Panc1 (cell line): ENCODE measurements at regions not wholly inside any gene's neighbourhood (a gene's known extent, or its start where the extent isn't known, plus 50 kb on each side); places are given as distances from the start of the nearest gene placed in this dataset.

Source experiments
- ATAC-seq: fragments of 200-7000 bp; cut with Tn5 transposase; 2 replicates; pipeline ENCODE4 v1.9.1; 2020; ENCODE audit warnings: mild to moderate bottlenecking, moderate library complexity
- BruUV-seq: library from RNA; stranded (reverse); fragments of 400-500 nt; replicated peaks from 2 replicates; lab custom pipeline; 2021; lab: Mats Ljungman, UMichigan
- CTCF ChIA-PET: fragments of 300-600 bp; sonication (Branson Sonifier 250); formaldehyde crosslinking; loops from one replicate; lab custom pipeline; 2022; ENCODE audit warnings: antibody characterized with exemption; lab: Charles Lee
- POLR2A ChIA-PET: fragments of 300-600 bp; sonication (Branson Sonifier 250); formaldehyde crosslinking; loops from one replicate; lab custom pipeline; 2022; ENCODE audit warnings: antibody characterized with exemption; lab: Charles Lee
- DNase-seq: peaks from one replicate; pipeline ENCODE4 v3.0.0-alpha.2; 2010; ENCODE audit warnings: low read depth, low spot score
- H3K27ac ChIP-seq: 2 replicates; pipeline ENCODE4 v1.5.1; 2011; ENCODE audit warnings: mild to moderate bottlenecking, low read length, inconsistent platforms
- H3K27me3 ChIP-seq: fragments of 200-500 bp; sonication (Bioruptor generic); 2 replicates; pipeline ENCODE4 v1.6.0; 2014; ENCODE audit warnings: low read length, inconsistent platforms; ENCODE audit not compliant: control insufficient read depth, insufficient read depth
- H3K36me3 ChIP-seq: fragments of 200-500 bp; sonication (Bioruptor generic); 2 replicates; pipeline ENCODE4 v1.5.1; 2014; ENCODE audit warnings: inconsistent platforms, mild to moderate bottlenecking, low read length, moderate library complexity; ENCODE audit not compliant: control insufficient read depth, insufficient read depth
- H3K4me1 ChIP-seq: 2 replicates; pipeline ENCODE4 v1.5.1; 2011; ENCODE audit warnings: inconsistent platforms, mild to moderate bottlenecking, low read length, moderate library complexity; ENCODE audit not compliant: control insufficient read depth, insufficient read depth
- H3K4me3 ChIP-seq, 2 experiments: 2 replicates each; pipeline ENCODE4 v1.5.1; 2011 to 2012; ENCODE audit warnings: low read depth in 2 of 2, low read length in 2 of 2, mild to moderate bottlenecking in 2 of 2, inconsistent platforms in 1 of 2, moderate library complexity in 1 of 2
- H3K9me3 ChIP-seq: fragments of 200-500 bp; sonication (Bioruptor generic); 2 replicates; pipeline ENCODE4 v1.5.1; 2014; ENCODE audit warnings: low read depth, mild to moderate bottlenecking, inconsistent platforms, low read length, moderate library complexity; ENCODE audit not compliant: control insufficient read depth, insufficient read depth
- CTCF ChIP-seq: fragments of 450-650 bp; IDR thresholded peaks from 2 replicates; pipeline ENCODE4 v1.5.1; 2017; ENCODE audit warnings: mild to moderate bottlenecking
- POLR2AphosphoS5 ChIP-seq: IDR thresholded peaks from 2 replicates; pipeline ENCODE4 v1.6.1; 2012; ENCODE audit warnings: mild to moderate bottlenecking, low read depth, low read length, moderate library complexity
- REST ChIP-seq, 2 experiments: IDR thresholded peaks; 2 replicates each; pipeline ENCODE4 v1.6.1; 2011 to 2012; ENCODE audit warnings: low read depth in 2 of 2, control low read depth in 1 of 2, low read length in 1 of 2, mild to moderate bottlenecking in 1 of 2, moderate library complexity in 1 of 2; ENCODE audit not compliant: insufficient read depth in 1 of 2
- SIN3A ChIP-seq: IDR thresholded peaks from 2 replicates; pipeline ENCODE4 v1.6.1; 2012; ENCODE audit warnings: low read depth, mild to moderate bottlenecking, low read length, moderate library complexity, borderline replicate concordance; ENCODE audit not compliant: insufficient read depth
- TCF7L2 ChIP-seq: IDR thresholded peaks from 2 replicates; pipeline ENCODE4 v1.6.1; 2011; ENCODE audit warnings: mild to moderate bottlenecking, low read depth, low read length, inconsistent platforms
- in situ Hi-C: cut with HindIII; loops from 2 replicates; pipeline ENCODE4 v1.10.0; 2016; ENCODE audit warnings: low sequenced_read_pairs, low pct_unique_long_range_greater_than_20kb
- intact Hi-C: fragments of 100-400 bp; cut with micrococcal nuclease; formaldehyde crosslinking; loops from one replicate; pipeline ENCODE4 v1.10.0; 2022; ENCODE audit not compliant: unreplicated experiment

DNA sequence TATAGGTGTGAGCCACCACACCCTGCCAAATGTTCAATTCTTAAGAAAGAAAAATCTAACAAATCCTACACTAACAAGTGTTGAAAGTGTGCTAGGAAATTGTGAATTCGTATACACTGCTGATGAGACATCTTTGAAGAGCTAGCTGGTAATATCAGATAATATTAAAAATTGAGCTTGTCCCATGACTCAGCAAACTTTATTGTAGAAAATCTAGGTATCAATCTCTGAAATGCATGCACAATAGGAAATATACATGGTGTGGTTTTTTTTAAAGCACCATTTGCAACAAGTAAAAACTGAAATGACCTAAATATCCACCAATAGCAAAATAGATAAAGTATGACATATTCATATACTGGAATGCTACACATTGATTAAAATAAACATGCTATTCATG is 110.1 kb upstream of the NXT1 start:
- CTCF ChIA-PET = no interaction called here
- no peak overlapping the region for H3K27ac ChIP-seq
- POLR2A ChIA-PET = no interaction called here
- no peak for ATAC-seq
- BruUV-seq = no TSS peak
- TF ChIP-seq CTCF = no peak
- no peak for TF ChIP-seq SIN3A
- no peak for TF ChIP-seq TCF7L2
- no peak for TF ChIP-seq REST (IDR thresholded peaks at IDR 0.05; ENCODE audit: insufficient read depth in 1 of 2, low read depth in 2 of 2, low read length in 1 of 2)
- no peak for TF ChIP-seq POLR2AphosphoS5
- in situ Hi-C loops (no loop called here), intact Hi-C loops (no loop called here)
- no peaks in the 10 kb centered on the region for H3K27me3 ChIP-seq
- no peaks in the 10 kb centered on the region for H3K9me3 ChIP-seq
- H3K4me3 ChIP-seq = no peak overlapping the region
- DNase-seq = no peak
- H3K4me1 ChIP-seq = no peaks in the 10 kb centered on the region
- no peaks in the 10 kb centered on the region for H3K36me3 ChIP-seq

GRCh38 chr20:23237201-23237600 is 113.4 kb upstream of the NXT1 start:
- H3K9me3 ChIP-seq = no peaks in the 10 kb centered on the region
- no peak for DNase-seq
- intact Hi-C loops (no loop called here), in situ Hi-C loops (no loop called here)
- H3K27ac ChIP-seq = no peak overlapping the region
- no peak for ATAC-seq
- CTCF ChIA-PET = no interaction called here
- H3K4me3 ChIP-seq = no peak overlapping the region
- H3K36me3 ChIP-seq = no peaks in the 10 kb centered on the region
- POLR2A ChIA-PET = no interaction called here
- H3K4me1 ChIP-seq = no peaks in the 10 kb centered on the region
- H3K27me3 ChIP-seq = no peaks in the 10 kb centered on the region
- BruUV-seq = no TSS peak
- TF ChIP-seq SIN3A (no peak), TCF7L2 (no peak), POLR2AphosphoS5 (no peak), CTCF (no peak), REST (IDR thresholded peaks at IDR 0.05; ENCODE audit: insufficient read depth in 1 of 2, low read depth in 2 of 2, low read length in 1 of 2) (no peak)
